HEK293 (cell line): ENCODE measurements at regions not wholly inside any gene's neighbourhood (a gene's known extent, or its start where the extent isn't known, plus 50 kb on each side); places are given as distances from the start of the nearest gene placed in this dataset.

Experiments
- CTCF ChIA-PET: fragments of 350-600 bp; formaldehyde crosslinking; extraction: SDS; loops from one replicate; lab custom pipeline; 2021; ENCODE audit warnings: antibody characterized with exemption; lab: Yijun Ruan, JAX
- POLR2A ChIA-PET: fragments of 300-600 bp; formaldehyde crosslinking; extraction: SDS; loops from one replicate; lab custom pipeline; 2020; ENCODE audit warnings: antibody characterized with exemption, inconsistent platforms; lab: Yijun Ruan, JAX
- H3K27ac ChIP-seq: fragments of 200-500 bp; sonication (Bioruptor generic); 2 replicates; pipeline ENCODE4 v1.5.1; 2014; ENCODE audit warnings: low read depth, low read length, control low read depth, inconsistent platforms; ENCODE audit errors: extremely low read depth
- H3K36me3 ChIP-seq, 2 experiments: fragments of 200-500 bp in 1 of 2; sonication (Bioruptor generic) in 1 of 2; 1 replicate in 1 of 2; 2 replicates in 1 of 2; pipeline ENCODE4 v1.5.1; 2014 to 2017; ENCODE audit warnings: inconsistent platforms in 2 of 2, low read length in 2 of 2; ENCODE audit not compliant: control insufficient read depth in 2 of 2, insufficient read depth in 1 of 2
- H3K4me1 ChIP-seq: fragments of 200-500 bp; sonication (Bioruptor generic); 2 replicates; pipeline ENCODE4 v1.5.1; 2014; ENCODE audit warnings: mild to moderate bottlenecking, low read length, inconsistent platforms; ENCODE audit not compliant: control insufficient read depth, insufficient read depth
- H3K4me3 ChIP-seq: 2 replicates; pipeline ENCODE4 v1.5.1; 2011; ENCODE audit warnings: low read depth, mild to moderate bottlenecking, control low read depth, low read length, moderate library complexity
- H3K9me3 ChIP-seq: fragments of 200-500 bp; sonication (Bioruptor generic); 2 replicates; pipeline ENCODE4 v1.5.1; 2014; ENCODE audit warnings: low read depth, low read length, inconsistent platforms; ENCODE audit not compliant: control insufficient read depth, insufficient read depth
- AEBP2 ChIP-seq: fragments of 450-650 bp; formaldehyde crosslinking; IDR thresholded peaks from 2 replicates; pipeline ENCODE4 v1.5.1; 2016; ENCODE audit warnings: missing biosample characterization, missing genetic modification characterization, borderline replicate concordance
- ATF2 ChIP-seq: fragments of 450-650 bp; formaldehyde crosslinking; IDR thresholded peaks from 2 replicates; pipeline ENCODE4 v1.5.1; 2016; ENCODE audit warnings: missing biosample characterization, missing genetic modification characterization, low read depth
- FEZF1 ChIP-seq: fragments of 450-650 bp; formaldehyde crosslinking; IDR thresholded peaks from 2 replicates; pipeline ENCODE4 v1.5.1; 2016; ENCODE audit warnings: missing biosample characterization, missing genetic modification characterization
- KLF8 ChIP-seq: fragments of 450-650 bp; formaldehyde crosslinking; IDR thresholded peaks from 2 replicates; pipeline ENCODE4 v1.5.1; 2016; ENCODE audit warnings: missing biosample characterization, missing genetic modification characterization
- OVOL3 ChIP-seq: fragments of 450-650 bp; formaldehyde crosslinking; IDR thresholded peaks from 2 replicates; pipeline ENCODE4 v1.5.1; 2016; ENCODE audit warnings: missing biosample characterization, missing genetic modification characterization
- PRDM10 ChIP-seq: fragments of 450-650 bp; formaldehyde crosslinking; IDR thresholded peaks from 2 replicates; pipeline ENCODE4 v1.5.1; 2016; ENCODE audit warnings: missing biosample characterization, missing genetic modification characterization
- SP3 ChIP-seq: fragments of 450-650 bp; formaldehyde crosslinking; IDR thresholded peaks from 2 replicates; pipeline ENCODE4 v1.5.1; 2016; ENCODE audit warnings: missing biosample characterization, missing genetic modification characterization
- TCF7L2 ChIP-seq: IDR thresholded peaks from 2 replicates; pipeline ENCODE4 v1.6.1; 2011; ENCODE audit warnings: low read depth, mild to moderate bottlenecking, inconsistent platforms, low read length, moderate library complexity, borderline replicate concordance
- WT1 ChIP-seq: fragments of 450-650 bp; formaldehyde crosslinking; IDR thresholded peaks from 2 replicates; pipeline ENCODE4 v1.5.1; 2016; ENCODE audit warnings: missing biosample characterization, missing genetic modification characterization
- ZBTB48 ChIP-seq: fragments of 450-650 bp; formaldehyde crosslinking; IDR thresholded peaks from 2 replicates; pipeline ENCODE4 v1.5.1; 2016; ENCODE audit warnings: missing biosample characterization, missing genetic modification characterization
- ZEB2 ChIP-seq: fragments of 450-650 bp; formaldehyde crosslinking; IDR thresholded peaks from 2 replicates; pipeline ENCODE4 v1.5.1; 2016; ENCODE audit warnings: missing biosample characterization, missing genetic modification characterization
- ZFP37 ChIP-seq: fragments of 450-650 bp; formaldehyde crosslinking; IDR thresholded peaks from 2 replicates; pipeline ENCODE4 v1.5.1; 2016; ENCODE audit warnings: missing biosample characterization, missing genetic modification characterization
- ZIC2 ChIP-seq: fragments of 450-650 bp; formaldehyde crosslinking; IDR thresholded peaks from 2 replicates; pipeline ENCODE4 v1.5.1; 2016; ENCODE audit warnings: missing biosample characterization, missing genetic modification characterization
- ZNF37A ChIP-seq: fragments of 450-650 bp; IDR thresholded peaks from 2 replicates; pipeline ENCODE4 v1.5.1; 2018; ENCODE audit warnings: missing biosample characterization, missing genetic modification characterization
- ZNF398 ChIP-seq: fragments of 450-650 bp; formaldehyde crosslinking; IDR thresholded peaks from 2 replicates; pipeline ENCODE4 v1.5.1; 2017; ENCODE audit warnings: missing biosample characterization, missing genetic modification characterization
- ZNF654 ChIP-seq: fragments of 450-650 bp; formaldehyde crosslinking; IDR thresholded peaks from 2 replicates; pipeline ENCODE4 v1.5.1; 2016; ENCODE audit warnings: low read depth, missing biosample characterization, missing genetic modification characterization
- ZNF660 ChIP-seq: fragments of 450-650 bp; IDR thresholded peaks from 2 replicates; pipeline ENCODE4 v1.5.1; 2018; ENCODE audit warnings: missing biosample characterization, mild to moderate bottlenecking, missing genetic modification characterization
- ZNF747 ChIP-seq: fragments of 450-650 bp; formaldehyde crosslinking; IDR thresholded peaks from 2 replicates; pipeline ENCODE4 v1.5.1; 2016; ENCODE audit warnings: missing biosample characterization, missing genetic modification characterization

GRCh38 chr2:11983401-11983800 is 237.0 kb downstream of the LPIN1 start:
- POLR2A ChIA-PET: no interaction called here
- TF ChIP-seq ZBTB48 (tag by site-specific recombination): no peak
- no peak for TF ChIP-seq ZNF660 (tag by site-specific recombination)
- TF ChIP-seq ZIC2 (tag by site-specific recombination): no peak
- TF ChIP-seq SP3 (tag by site-specific recombination): no peak
- TF ChIP-seq ZNF654: no peak
- TF ChIP-seq WT1: no peak

GRCh38 chr2:11983870-11984269 is 237.4 kb downstream of the LPIN1 start:
- H3K36me3 ChIP-seq: no peaks in the 10 kb centered on the region
- TF ChIP-seq PRDM10 (tag by site-specific recombination) (no peak), OVOL3 (tag by site-specific recombination) (no peak), ZNF37A (tag by site-specific recombination) (no peak), ZNF747 (no peak), AEBP2 (tag by site-specific recombination) (no peak), FEZF1 (tag by site-specific recombination) (no peak), ZFP37 (no peak), ATF2 (no peak), ZNF398 (tag by site-specific recombination) (no peak), TCF7L2 (no peak), ZEB2 (tag by site-specific recombination) (no peak), KLF8 (tag by site-specific recombination) (no peak)
- ChIA-PET POLR2A (no interaction called here), CTCF (interaction anchor here (0.5 kb wide), 1 partner anchor 204 kb away, joined by 3 read pairs; no protein-coding TSS in a partner anchor)
- H3K4me1 ChIP-seq: no peaks in the 10 kb centered on the region
- no peaks in the 10 kb centered on the region for H3K9me3 ChIP-seq
- no peak overlapping the region for H3K27ac ChIP-seq
- H3K4me3 ChIP-seq: no peak overlapping the region

More at GRCh38 chr2:11983401-11983800, 237.0 kb downstream of the LPIN1 start:
- Histone ChIP-seq H3K4me1 (no peaks in the 10 kb centered on the region), H3K9me3 (no peaks in the 10 kb centered on the region), H3K4me3 (no peak overlapping the region), H3K27ac (no peak overlapping the region), H3K36me3 (no peaks in the 10 kb centered on the region)
- CTCF ChIA-PET: interaction anchor here (0.5 kb wide), 1 partner anchor 203 kb away, joined by 3 read pairs; no protein-coding TSS in a partner anchor
